Upper lobe of left lung (tissue), 4 donors: ENCODE measurements at regions not wholly inside any gene's neighbourhood (a gene's known extent, or its start where the extent isn't known, plus 50 kb on each side); places are given as distances from the start of the nearest gene placed in this dataset.

Experiments
- EP300 ChIP-seq, 4 donors: sonication (generic); formaldehyde crosslinking; IDR thresholded peaks; one replicate each; pipeline ENCODE4 v1.5.1; 2017; ENCODE audit warnings: antibody characterized with exemption in 4 of 4, control low read depth in 2 of 4
- POLR2A ChIP-seq, 4 donors: fragments of 450-650 bp; IDR thresholded peaks; one replicate each; pipeline ENCODE4 v1.5.1; 2016 to 2017; ENCODE audit warnings: antibody characterized with exemption in 4 of 4, mild to moderate bottlenecking in 2 of 4
- POLR2AphosphoS5 ChIP-seq, 2 donors: sonication (generic); formaldehyde crosslinking; IDR thresholded peaks; one replicate each; pipeline ENCODE4 v1.5.1; 2017; ENCODE audit warnings: antibody characterized with exemption in 2 of 2
- TF ChIP-seq, protein P1 (sequence below), 6 experiments: fragments of 450-650 bp in 4 of 6; fragments of 200-600 bp in 2 of 6; sonication (generic) in 2 of 6; IDR thresholded peaks; one replicate each; pipeline ENCODE4 v1.5.1; 2016 to 2019; ENCODE audit warnings: antibody characterized with exemption in 6 of 6

GRCh38 chr5:90054612-90055011, 354.9 kb downstream of the CETN3 start:
- TF ChIP-seq POLR2A (IDR thresholded peaks at IDR 0.05), result no peak
- TF ChIP-seq, protein P1, sequence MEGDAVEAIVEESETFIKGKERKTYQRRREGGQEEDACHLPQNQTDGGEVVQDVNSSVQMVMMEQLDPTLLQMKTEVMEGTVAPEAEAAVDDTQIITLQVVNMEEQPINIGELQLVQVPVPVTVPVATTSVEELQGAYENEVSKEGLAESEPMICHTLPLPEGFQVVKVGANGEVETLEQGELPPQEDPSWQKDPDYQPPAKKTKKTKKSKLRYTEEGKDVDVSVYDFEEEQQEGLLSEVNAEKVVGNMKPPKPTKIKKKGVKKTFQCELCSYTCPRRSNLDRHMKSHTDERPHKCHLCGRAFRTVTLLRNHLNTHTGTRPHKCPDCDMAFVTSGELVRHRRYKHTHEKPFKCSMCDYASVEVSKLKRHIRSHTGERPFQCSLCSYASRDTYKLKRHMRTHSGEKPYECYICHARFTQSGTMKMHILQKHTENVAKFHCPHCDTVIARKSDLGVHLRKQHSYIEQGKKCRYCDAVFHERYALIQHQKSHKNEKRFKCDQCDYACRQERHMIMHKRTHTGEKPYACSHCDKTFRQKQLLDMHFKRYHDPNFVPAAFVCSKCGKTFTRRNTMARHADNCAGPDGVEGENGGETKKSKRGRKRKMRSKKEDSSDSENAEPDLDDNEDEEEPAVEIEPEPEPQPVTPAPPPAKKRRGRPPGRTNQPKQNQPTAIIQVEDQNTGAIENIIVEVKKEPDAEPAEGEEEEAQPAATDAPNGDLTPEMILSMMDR (IDR thresholded peaks at IDR 0.05), result no peak
- TF ChIP-seq EP300 (IDR thresholded peaks at IDR 0.05), result no peak
- no peak for TF ChIP-seq POLR2AphosphoS5 (IDR thresholded peaks at IDR 0.05)
